Prostate gland (tissue), 2 donors: ENCODE measurements at regions not wholly inside any gene's neighbourhood (a gene's known extent, or its start where the extent isn't known, plus 50 kb on each side); places are given as distances from the start of the nearest gene placed in this dataset.

Source experiments
- DNase-seq: peaks from one replicate; pipeline ENCODE4 v3.0.0-alpha.2; 2019; ENCODE audit warnings: low spot score
- H3K27ac ChIP-seq, 2 donors: fragments of 200-600 bp; sonication (generic); 2 replicates each; pipeline ENCODE4 v1.5.1; 2017 to 2019
- H3K27me3 ChIP-seq: fragments of 200-600 bp; sonication (generic); replicated peaks from 2 replicates; pipeline ENCODE4 v1.5.1; 2019; ENCODE audit not compliant: insufficient read depth
- H3K36me3 ChIP-seq, 2 donors: fragments of 200-600 bp; sonication (generic); 1 replicate in 1 of 2; 2 replicates in 1 of 2; pipeline versions ENCODE4 v1.5.1 to v1.8.1; 2017 to 2019
- H3K4me1 ChIP-seq: fragments of 200-600 bp; sonication (generic); replicated peaks from 2 replicates; pipeline ENCODE4 v1.5.1; 2019
- H3K4me3 ChIP-seq, 2 donors: fragments of 200-600 bp; sonication (generic); 2 replicates each; pipeline ENCODE4 v1.5.1; 2017 to 2019
- H3K9me3 ChIP-seq: fragments of 200-600 bp; sonication (generic); 2 replicates; pipeline ENCODE4 v1.5.1; 2017
- CTCF ChIP-seq, 4 experiments: fragments of 200-600 bp in 2 of 4; fragments of 450-650 bp in 2 of 4; sonication (generic) in 2 of 4; IDR thresholded peaks; 1 replicate in 3 of 4; 2 replicates in 1 of 4; pipeline ENCODE4 v1.5.1; 2016 to 2019; ENCODE audit warnings: antibody characterized with exemption in 4 of 4, mild to moderate bottlenecking in 2 of 4, moderate library complexity in 2 of 4
- POLR2A ChIP-seq: fragments of 450-650 bp; IDR thresholded peaks from one replicate; pipeline ENCODE4 v1.6.1; 2016; ENCODE audit warnings: antibody characterized with exemption, mild to moderate bottlenecking
- POLR2AphosphoS5 ChIP-seq: sonication (generic); formaldehyde crosslinking; IDR thresholded peaks from one replicate; pipeline ENCODE4 v1.6.1; 2017; ENCODE audit warnings: antibody characterized with exemption
- WGBS: methylation state at CpG from one replicate; pipeline ENCODE4 v1.1.5; 2018; 5-methylcytosine and 5-hydroxymethylcytosine counted together
- intact Hi-C: fragments of 100-400 bp; cut with DNase I; formaldehyde crosslinking; loops from one replicate; pipeline ENCODE4 v1.14.2; 2022

- 55% methylated on average over 5 of the region's 5 CpGs for whole genome bisulfite sequencing
- Histone ChIP-seq H3K4me1 (no peaks in the 10 kb centered on the region), H3K4me3 (no peak overlapping the region), H3K36me3 (no peaks in the 10 kb centered on the region), H3K27ac (no peak overlapping the region), H3K27me3 (no peaks in the 10 kb centered on the region), H3K9me3 (no peaks in the 10 kb centered on the region)
- intact Hi-C loops = no loop called here
- DNase-seq = no peak
- TF ChIP-seq POLR2AphosphoS5 (no peak), POLR2A (no peak), CTCF (IDR thresholded peaks at IDR 0.05) (no peak)
These were observed 96.1 kb upstream of the ARMC2 start for GRCh38 chr6:108751851-108752732.

GRCh38 chr6:108752733-108753590 is 95.3 kb upstream of the ARMC2 start:
- WGBS = 61% methylated on average over 9 of the region's 9 CpGs
- Histone ChIP-seq H3K4me3 (no peak overlapping the region), H3K27me3 (no peaks in the 10 kb centered on the region), H3K27ac (no peak overlapping the region), H3K36me3 (no peaks in the 10 kb centered on the region), H3K9me3 (no peaks in the 10 kb centered on the region), H3K4me1 (no peaks in the 10 kb centered on the region)
- TF ChIP-seq POLR2A (no peak), CTCF (IDR thresholded peaks at IDR 0.05) (no peak)
- no peak for DNase-seq
- intact Hi-C loops = no loop called here

GRCh38 chr6:108755257-108756240 is 92.7 kb upstream of the ARMC2 start:
- H3K4me3 ChIP-seq = no peak overlapping the region
- WGBS = 76% methylated on average over 3 of the region's 3 CpGs
- H3K4me1 ChIP-seq = no peaks in the 10 kb centered on the region
- no peaks in the 10 kb centered on the region for H3K9me3 ChIP-seq
- H3K36me3 ChIP-seq = no peaks in the 10 kb centered on the region
- no peak overlapping the region for H3K27ac ChIP-seq
- no peak for TF ChIP-seq POLR2A
- no peaks in the 10 kb centered on the region for H3K27me3 ChIP-seq
- intact Hi-C loops = no loop called here
- DNase-seq = no peak

GRCh38 chr6:108757357-108757756 is 90.9 kb upstream of the ARMC2 start:
- 97% methylated on average over 1 of the region's 1 CpG for WGBS
- Histone ChIP-seq H3K27ac (no peak overlapping the region), H3K4me3 (no peak overlapping the region), H3K4me1 (no peaks in the 10 kb centered on the region), H3K36me3 (no peaks in the 10 kb centered on the region), H3K27me3 (no peaks in the 10 kb centered on the region), H3K9me3 (no peaks in the 10 kb centered on the region)
- intact Hi-C loops = no loop called here
- TF ChIP-seq POLR2A (no peak), CTCF (IDR thresholded peaks at IDR 0.05) (no peak), POLR2AphosphoS5 (no peak)
- DNase-seq = no peak

GRCh38 chr6:108758884-108759283 is 89.3 kb upstream of the ARMC2 start:
- Histone ChIP-seq H3K27me3 (no peaks in the 10 kb centered on the region), H3K27ac (no peak overlapping the region), H3K4me1 (no peaks in the 10 kb centered on the region), H3K36me3 (no peaks in the 10 kb centered on the region), H3K4me3 (no peak overlapping the region), H3K9me3 (no peaks in the 10 kb centered on the region)
- TF ChIP-seq POLR2A = no peak
- TF ChIP-seq POLR2AphosphoS5 = no peak
- TF ChIP-seq CTCF (IDR thresholded peaks at IDR 0.05) = no peak
- DNase-seq = no peak
- intact Hi-C loops = no loop called here
- 98% methylated on average over 5 of the region's 5 CpGs for whole genome bisulfite sequencing
